SIG-M5 treated with dmso at 0.1 percent for 504 hours (cell line): ENCODE measurements at regions not wholly inside any gene's neighbourhood (a gene's known extent, or its start where the extent isn't known, plus 50 kb on each side); places are given as distances from the start of the nearest gene placed in this dataset.
"Not testable (repeated sequence)": the region's sequence is repeated elsewhere in the genome, so short reads cannot be mapped to it uniquely, and the experiment has no call there.

Experiments
- DNase-seq: peaks from one replicate; lab custom pipeline; 2025; ENCODE audit not compliant: unreplicated experiment; lab: John Stamatoyannopoulos, UW

DNA sequence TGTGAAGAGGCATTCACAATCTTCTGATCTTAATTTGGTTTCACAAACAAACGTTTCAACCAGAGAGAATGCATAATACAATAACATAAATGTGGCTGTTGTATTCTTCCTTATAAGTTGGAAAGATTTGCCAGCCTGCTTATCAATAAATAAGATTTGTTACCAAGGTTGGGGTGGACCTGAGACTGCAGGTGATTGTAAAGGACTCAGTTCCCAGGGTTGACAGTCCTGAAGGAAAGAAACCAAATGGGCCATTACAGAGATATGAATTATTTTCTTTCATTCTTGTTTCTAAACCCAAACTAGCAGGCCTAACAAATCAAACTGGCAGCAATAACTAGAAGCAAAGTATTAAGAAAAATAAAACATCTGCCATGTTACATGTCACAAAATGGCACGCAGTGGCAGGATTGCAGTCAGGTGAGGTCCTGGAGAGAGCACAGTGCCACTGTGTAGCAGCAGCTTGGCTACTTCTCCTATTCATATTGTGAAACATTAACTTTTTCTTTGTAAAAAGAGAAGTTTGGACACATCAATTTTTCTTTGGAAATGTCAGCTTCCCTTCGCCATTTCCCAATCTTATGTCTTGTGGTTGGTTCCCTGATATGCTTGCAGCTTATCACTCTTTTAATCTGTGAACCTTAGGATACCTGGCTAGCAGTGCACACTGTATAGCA lies 133.8 kb upstream of the EMCN start:
- DNase-seq, result no peak

- DNase-seq, result no peak
These were observed 131.6 kb upstream of the EMCN start for GRCh38 chr4:100649417-100649816.

- no peak for DNase-seq
These were observed 126.3 kb upstream of the EMCN start for GRCh38 chr4:100644150-100644549.

DNA sequence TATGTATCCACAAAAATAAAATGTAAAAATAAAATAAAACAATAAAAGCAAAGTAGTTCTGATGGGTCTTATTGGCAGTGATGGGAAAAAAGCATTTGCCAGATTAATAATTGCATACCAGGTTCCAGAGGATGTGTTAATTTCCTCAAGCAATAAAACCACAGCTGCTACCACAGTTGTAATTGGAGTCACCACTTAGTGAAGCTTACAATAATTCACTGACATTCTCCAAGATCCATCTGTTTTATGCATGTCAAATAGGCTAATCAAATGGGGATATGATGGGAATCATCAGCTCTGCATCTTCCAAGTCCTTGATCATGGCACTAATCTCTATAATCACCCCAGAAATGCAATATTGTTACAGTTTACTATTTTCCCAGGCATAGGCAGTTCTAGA lies 123.5 kb upstream of the EMCN start:
- no peak for DNase-seq

GRCh38 chr4:100635899-100636298 lies 118.1 kb upstream of the EMCN start:
- peak; percentile 5 for DNase-seq

DNA sequence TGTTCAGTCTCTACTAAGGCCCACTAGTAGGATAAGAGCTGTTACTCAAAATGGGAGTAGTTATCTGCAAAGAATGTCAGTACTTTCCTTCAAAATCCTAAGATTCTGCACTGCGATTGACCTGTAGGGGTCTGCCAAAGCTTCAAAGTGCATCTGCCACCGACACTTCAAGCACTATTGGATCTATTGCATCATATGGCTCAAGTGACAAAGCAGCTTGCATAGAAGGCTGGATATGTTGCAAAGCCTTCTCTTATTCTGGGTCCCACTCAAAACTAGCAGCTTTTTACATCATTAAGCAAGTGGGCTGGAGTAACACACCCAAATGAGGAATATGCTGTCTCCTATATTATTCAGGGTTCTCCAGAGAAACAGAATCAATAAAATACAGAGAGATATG lies 115.4 kb upstream of the EMCN start:
- no peak for DNase-seq

DNA sequence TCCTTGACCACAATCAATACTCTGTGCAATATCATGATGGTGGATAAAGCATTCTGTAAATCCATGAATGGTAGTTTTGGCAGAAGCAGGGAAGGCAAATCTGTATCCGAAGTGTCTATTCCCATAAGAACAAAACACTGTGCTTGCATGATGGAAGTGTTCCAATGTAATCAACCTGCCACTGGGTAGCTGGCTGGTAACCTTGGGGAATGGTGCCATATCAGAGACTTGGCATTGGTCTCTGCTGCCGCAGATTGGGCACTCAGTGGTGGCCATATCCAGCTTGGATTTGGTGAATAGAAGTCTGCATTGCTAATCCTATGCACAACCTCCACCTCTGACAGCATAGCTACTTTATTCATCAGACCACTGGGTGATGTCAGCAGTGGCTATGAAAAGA lies 114.3 kb upstream of the EMCN start:
- DNase-seq, result no peak

DNA sequence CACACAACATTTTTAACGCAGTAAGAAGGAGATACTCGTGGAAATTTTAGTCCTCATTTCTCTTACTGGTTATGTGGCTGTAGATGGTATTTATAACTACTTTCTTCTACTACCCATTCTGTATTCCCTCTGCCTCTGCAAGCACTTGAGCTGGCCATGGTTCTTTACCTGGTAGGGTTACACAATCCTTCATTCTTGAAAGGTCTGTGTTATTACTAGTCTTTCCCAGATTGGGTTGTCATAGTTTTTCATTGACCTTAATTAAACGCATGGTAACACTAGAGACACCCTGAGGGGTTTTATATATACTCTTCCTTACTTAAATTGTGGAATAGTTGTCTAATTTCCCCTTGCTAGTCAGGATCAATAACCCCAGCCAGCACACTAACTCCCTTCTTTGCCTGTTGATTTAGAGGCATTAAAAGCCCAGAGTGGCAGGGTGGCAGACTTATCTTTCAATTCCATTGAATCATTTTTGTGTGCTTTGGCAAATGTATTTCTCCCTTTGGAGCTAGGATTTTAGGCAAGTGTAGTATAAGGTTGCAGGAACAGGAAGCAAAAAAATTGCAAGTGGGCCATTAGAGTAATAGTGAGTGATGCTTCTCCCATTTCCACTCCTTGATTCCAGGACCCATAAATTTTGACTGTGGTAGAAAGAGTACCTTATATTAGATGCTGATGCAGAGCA lies 113.6 kb upstream of the EMCN start:
- no peak for DNase-seq

GRCh38 chr4:100630341-100630740 lies 112.5 kb upstream of the EMCN start:
- DNase-seq, result no peak

DNA sequence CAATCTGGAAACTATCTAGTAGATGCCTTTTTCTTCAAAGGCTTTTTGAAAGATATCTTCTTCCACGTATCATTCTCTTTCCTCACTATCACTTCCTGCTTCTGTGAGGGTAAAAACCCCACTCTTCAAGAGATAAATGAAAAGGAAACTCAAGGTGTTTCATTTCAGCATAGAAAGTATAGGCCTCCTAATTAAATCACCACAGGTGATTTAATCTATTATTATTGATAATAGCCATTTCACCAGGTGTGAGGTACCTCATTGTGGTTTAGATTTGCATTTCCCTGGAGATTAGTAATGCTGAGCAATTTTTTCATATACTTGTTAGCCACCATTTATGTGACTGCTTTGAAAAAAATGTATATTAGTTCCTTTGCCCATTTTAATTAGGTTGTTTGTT lies 92.0 kb upstream of the EMCN start:
- DNase-seq, result no peak

GRCh38 chr4:100608651-100609050 lies 90.8 kb upstream of the EMCN start:
- not testable (repeated sequence) for DNase-seq

DNA sequence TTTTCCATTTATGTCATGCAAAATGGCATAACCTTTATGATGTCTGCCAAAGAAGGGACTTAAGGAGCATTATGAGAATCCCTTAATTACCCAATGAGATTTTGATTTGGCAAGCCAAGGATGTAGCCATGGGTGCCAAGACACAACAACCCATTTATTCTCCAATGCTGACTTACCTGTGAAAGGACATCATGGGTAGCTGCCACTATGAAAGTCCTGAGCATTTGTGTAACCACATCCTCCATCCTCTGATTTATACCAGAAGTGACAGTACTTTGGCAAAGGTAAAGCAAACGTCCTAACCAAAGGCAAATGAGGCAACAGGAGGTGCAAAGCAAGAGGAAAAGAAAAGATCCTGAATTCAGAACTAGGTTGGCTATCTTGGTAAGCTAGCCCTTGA lies 87.3 kb upstream of the EMCN start:
- no peak for DNase-seq

DNA sequence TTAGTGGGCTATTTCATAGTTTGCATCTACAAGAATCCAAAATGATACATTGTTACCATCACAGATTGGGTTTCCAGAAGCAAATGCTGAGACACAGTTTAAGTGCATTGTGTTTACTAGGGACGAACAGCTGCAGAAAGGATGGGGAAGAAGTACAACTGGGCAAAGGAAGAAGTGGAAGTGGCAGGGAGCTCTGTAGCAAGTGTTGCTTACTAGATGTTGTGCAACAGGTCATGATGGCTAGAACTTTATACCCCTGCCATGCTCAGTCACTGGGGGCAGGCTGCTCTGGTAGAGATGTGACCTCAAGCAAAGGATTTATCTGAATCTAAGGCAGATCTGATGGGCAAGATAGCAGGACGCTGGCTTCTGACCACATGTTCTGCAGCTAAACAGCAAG lies 76.1 kb upstream of the EMCN start:
- DNase-seq, result peak; percentile 77

- no peak for DNase-seq
These were observed 73.5 kb upstream of the EMCN start for GRCh38 chr4:100591161-100591876.

DNA sequence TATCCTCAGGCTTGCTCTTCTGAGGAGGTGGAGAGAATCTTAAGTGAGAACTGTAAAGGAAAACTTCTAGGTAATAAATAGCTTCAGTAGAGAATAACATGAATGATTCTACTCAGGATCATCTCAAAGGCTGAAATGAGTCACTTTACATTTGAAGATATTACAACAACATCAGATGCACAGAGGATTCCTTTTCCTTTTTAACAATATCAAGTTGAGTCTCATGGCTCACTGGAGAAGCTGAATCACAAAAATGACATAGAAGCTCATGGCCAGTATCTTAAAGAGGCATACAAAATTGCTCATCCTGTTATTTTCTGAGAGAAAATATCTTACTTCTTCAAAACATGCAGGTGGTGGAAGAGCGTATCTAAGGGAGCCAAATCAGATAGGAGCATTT lies 72.5 kb upstream of the EMCN start:
- DNase-seq, result no peak

GRCh38 chr4:100588076-100588475 lies 70.3 kb upstream of the EMCN start:
- no peak for DNase-seq

DNA sequence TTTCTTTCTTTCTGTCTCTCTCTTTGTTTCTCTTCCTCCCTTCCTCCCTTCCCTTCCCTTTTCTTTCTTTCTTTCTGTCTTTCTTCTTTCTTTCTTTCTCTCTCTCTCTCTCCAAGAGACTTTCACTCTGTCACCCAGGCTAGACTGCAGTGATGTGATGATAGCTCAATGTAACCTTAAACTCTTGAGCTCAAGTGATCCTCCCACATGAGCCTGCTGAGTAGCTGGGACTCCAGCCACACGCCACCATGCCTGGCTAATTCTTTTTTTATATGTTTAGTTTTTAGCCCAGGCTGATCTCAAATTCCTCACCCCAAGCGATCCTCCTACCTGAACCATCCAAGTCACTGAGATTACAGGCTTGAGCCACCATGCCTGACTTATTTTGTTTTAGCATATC lies 64.3 kb upstream of the EMCN start:
- no peak for DNase-seq

- peak; percentile 17 for DNase-seq
These were observed 63.5 kb upstream of the EMCN start for GRCh38 chr4:100581337-100581736.

GRCh38 chr4:100576570-100576969 lies 58.7 kb upstream of the EMCN start:
- no peak for DNase-seq

DNA sequence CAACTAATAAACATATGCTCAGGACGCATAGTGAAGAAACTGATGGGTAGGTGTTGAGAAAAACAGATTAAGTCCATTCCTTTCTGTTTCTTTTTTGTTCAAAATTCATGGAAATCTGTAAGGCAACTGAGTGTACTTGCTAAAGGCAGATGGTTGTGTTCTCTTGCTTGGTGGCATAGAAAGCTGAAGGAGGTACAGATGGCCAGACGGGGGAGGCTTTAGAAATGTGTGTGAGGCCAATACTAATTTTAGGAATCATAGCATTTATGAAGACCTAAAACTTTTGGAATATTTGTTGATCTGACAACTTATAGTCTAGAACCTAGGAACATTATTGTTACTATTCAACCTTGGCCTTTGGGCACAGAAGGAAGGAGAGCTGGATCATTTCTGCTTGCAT lies 56.8 kb upstream of the EMCN start:
- no peak for DNase-seq

DNA sequence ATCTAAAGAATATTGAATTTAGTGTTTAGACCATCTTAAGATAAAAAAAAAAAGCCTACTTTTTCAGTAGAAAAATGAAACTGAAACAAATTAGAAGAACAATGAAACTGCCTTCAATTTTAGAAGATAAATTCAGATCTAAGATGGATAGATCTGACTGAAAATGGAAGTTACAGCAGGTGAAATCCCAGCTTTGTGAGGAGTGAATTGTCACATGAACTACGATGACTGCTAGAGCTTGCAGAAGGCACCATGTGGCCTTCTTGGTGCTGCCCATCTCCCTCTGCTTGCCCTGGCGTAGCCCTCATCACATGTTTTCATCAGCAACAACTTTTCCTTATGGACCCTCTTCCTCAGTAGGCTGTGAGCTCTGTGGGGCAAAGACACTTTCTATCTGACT lies 51.4 kb upstream of the EMCN start:
- DNase-seq, result no peak
